OCI-M1 (cell line): ENCODE measurements at regions not wholly inside any gene's neighbourhood (a gene's known extent, or its start where the extent isn't known, plus 50 kb on each side); places are given as distances from the start of the nearest gene placed in this dataset.
"Not testable (repeated sequence)": the region's sequence is repeated elsewhere in the genome, so short reads cannot be mapped to it uniquely, and the experiment has no call there.

Experiments
- DNase-seq: peaks from one replicate; lab custom pipeline; 2025; lab: John Stamatoyannopoulos, UW

DNA sequence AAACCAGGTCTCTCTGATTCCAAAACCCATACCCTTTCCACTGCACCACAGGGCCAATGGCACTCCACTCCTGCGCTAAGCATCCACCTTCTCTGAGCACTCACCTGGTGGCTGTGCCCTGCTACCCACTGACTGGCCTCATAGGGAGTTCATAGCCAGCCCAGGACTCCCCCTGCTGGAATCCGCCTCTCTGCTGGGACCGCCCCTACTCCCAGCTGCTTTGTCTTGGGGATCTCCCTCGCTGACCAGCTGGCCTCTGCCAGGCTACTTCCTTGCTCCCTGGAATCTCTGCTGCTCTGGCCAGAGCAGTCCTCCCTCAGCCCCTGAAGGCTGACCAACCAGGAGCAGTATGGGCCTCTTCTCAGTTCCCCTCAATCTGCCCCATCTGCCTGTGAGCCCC is 129.7 kb downstream of the FAXC start:
- DNase-seq: no peak

DNA sequence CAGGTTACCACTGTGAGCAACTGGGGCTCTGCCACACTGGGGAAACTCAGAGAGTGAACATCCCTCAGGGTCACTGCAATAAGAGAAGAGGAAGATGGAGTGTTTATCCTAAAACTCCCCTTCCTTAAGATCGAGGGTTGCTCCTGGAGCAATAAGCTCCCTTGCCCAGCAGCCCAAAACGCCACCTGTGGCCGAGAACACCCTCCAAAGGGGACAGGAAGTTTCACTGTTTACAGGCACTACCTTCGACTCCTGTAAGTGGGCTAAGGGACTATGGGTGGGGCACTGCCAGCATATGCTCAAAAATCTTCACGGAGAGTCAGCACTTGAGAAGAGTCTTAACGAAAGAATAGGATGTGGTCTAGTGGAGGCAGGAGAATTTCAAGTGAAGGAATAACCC is 132.5 kb downstream of the FAXC start:
- DNase-seq: no peak

DNA sequence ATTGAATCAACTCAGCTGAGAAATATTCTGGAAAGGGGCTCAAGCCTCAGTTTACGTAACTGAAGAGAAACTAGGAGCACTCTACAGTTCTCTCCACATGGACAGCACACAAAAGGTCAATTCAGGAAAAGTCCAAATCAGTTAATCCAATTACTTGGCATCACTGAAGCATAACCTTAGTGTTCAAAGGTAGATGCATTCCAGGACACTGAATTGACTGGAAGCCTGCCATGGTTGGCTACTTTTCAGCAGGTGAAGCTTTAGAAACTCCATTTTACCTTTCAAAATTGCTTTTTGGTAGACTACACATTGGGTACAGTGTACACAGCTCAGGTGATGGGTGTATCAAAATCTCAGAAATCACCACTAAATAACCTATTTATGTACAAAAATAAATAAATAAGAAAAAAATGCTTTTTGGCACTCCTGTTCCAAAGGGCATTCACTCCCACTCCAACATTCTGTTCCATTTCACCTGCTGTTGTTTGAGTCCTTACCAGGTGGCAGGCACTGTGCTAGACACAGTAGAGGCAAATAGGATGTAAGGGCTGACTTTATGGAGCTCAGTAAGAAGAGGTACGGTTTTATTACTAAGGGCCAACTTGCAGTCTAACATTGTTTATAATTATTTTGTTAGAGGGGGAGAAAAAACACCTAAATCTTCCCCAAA is 153.4 kb downstream of the FAXC start:
- DNase-seq: no peak

DNA sequence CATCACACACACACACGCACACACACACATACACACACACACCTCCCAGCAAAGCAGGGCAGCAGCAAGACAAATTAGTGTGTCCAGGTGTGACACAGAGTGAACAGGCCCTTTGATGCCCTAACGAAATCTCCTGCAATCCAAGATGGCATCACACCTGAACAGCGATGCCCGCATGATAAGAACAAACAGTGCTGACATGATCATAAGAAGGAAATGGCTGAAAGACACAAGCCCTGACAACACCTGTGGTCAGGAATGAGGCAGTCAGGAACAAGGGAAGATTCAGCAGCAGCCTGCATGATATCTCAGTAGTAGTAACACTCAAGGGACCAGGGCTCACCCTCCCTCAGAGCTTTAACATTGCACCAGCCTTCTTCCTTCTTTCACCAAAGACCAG is 156.9 kb downstream of the FAXC start:
- no peak for DNase-seq

DNA sequence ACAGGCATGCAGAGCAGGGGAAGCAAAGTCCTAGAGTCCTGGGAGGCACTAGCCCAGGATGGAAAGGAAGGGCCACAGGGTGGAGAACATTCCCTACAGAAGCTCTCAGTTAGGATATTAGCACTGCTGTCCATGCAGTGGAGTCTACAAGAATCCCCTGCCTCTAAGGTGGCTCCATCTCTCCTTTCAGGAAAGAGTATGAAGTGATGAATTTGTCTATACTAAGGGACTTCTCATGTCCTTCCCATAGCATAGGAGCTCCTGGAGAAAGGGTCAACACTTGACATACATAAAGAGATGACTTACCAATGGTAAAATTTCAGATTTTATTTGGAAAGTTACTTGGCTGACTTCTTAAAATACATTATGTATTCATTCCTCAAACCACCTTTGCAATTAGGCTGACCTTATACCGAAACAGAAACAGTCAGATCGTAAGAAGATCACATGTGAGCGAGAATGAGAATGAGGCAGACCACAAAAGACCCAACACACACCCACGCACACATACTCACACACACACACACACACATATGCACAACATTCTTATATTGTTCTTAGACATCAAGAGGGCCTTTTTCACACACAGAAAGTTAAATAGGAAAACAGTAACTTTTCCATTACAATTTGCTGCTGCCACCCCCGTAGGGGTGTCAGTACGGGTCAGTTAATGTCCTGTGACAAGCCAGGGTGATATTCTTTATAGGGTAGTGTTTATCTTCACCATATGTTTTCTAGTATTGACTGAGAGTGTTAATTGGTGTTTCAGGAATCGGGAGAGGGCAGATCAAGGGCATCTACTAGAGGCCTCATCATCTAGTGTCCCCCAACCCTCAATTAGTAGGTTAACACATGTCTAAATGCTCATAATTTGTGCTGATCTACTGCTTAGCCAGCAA is 159.4 kb downstream of the FAXC start:
- DNase-seq: peak; percentile 43

DNA sequence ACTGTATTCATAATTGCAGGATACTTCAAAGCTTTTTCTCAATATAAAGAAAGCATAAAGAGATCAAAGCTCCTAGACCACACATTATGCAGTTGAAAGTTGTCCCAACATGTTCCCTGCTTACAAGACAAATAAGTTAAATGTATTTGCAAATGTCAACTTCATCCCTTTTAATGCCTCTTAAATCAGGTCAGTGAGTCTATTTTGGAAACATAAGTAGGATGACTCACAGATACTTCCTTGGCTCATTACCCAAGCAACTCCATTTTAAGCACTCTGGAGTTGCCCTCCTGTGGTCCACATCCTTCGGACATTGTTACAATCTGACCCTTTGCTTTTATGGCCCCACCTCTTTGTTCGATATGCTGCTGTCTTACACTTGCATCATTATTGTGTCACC is 162.0 kb downstream of the FAXC start:
- no peak for DNase-seq

DNA sequence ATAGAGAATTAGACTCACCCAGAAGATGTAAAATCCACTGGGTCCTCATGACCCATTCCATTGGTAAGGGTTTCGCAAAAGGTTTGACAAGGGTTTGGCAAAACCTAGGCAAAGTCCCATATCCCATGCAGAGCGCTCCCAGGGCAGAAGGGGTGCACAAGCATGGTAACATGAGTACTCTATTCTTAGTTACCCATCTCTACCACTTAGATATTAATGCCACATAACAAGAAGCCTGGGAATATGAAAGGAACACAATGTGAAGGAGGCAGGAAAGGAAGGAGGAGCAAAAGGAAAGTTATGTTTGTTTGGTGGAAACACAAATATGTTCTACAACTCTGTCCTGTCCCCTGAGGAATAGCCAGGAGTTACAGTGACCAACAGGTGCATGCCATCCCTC is 163.1 kb downstream of the FAXC start:
- no peak for DNase-seq

DNA sequence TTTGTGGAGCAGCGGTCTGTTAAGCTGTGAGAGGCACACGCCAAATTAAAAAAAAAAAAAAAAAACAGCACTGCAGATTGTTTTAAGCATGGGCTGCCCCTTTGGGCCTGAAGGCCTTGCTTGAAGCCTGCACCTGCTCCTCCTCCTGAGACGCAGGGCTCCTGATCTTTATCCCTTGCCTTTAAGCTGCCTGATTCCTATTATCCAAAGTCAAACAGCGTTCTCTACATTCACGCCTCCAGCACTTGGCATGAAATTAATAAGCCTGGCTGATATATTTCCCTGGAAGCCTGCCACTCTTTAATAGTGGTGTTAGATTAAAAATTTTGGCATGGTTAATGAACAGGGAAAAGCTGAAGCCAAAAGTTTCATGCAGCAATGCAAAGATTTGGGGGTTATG is 163.9 kb downstream of the FAXC start:
- no peak for DNase-seq

DNA sequence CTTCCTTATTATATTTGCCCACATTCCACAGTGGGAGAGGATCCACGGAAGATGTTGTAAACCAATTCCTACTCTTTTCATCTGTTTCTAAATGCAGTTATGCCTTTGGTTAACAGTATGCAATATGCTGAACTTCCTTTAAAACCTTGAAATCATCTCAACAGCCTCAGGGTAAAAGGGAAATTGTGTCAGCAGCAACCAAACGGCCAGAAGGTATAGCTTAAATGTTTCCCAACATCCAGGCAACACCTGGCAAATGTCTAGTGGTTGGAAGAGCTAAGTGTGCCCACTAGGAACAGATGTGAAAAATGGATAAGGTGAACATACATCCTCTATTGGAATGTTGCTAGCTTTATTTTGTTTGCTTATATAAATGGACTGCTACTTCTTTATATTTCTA is 164.8 kb downstream of the FAXC start:
- no peak for DNase-seq

DNA sequence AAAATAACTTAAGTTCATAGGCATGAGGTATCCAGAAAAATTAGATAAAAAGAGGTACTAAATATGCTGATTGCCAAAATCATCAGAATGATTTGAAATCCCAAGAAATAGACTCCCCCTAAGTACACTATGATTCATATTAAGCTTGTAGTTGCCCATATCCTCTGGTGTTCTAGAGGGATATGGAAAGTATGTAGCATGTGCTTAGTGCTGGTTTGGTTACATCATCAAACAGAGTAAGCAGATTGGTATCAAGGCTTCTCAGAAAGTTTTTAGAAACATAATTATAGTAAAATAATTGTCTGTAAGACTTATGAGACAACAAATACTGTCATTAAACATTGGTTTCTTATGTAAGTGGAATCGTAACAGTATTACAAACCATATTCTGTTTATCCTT is 166.4 kb downstream of the FAXC start:
- DNase-seq: no peak

DNA sequence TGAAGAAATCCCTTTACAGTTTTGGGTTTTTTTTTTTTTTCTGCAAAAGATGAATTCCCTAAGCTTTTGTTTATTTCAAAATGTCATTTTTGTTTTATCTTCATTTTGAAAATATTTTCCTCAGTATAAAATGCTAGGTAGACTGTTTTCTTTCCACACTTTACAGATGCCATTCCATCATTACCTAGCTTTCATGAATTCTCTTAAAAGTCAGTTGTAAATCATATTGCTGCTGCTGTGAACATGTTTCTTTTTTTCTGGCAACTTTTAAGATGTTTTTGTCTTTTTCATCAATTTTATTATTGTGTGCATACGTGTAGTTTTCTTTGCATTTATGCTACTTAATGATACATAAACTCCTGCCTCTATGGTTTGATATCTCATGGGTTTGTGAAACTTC is 168.3 kb downstream of the FAXC start:
- DNase-seq: no peak

DNA sequence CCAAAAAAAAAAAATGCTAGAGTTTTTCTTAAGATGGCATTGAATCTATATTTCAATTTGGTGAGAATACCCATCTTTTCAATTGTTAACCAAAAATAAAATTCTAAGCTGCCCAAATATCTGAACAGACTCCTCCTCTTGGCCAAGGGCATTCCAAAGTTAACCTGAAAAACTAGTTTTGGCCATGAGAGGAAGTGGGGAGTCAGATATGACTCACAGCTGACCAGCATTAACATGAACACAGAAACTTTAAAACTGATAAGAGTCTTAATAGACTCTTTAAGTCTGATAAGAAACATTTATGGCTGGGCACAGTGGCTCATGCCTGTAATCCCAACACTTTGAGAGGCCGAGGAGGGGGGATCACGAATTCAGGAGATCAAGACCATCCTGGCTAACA is 171.3 kb downstream of the FAXC start:
- no peak for DNase-seq

DNA sequence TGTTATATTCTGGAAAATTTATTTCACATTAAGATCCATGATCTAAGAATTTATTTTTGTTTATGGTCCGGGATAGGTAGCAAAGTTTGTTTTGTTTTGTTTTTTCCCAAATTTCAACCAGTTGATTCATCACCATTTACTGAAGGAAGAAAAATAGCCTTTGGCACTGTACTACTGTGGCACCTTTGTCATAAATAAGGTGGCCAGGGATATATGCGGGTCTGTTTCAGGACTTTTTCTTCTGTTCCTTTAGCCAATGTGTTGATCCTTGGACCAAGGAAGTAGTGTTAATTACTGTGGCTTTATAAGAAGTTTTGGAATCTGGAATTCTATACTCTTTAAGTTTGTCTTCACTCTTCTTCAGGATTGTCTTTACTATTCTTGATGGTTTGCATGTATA is 171.7 kb downstream of the FAXC start:
- DNase-seq: no peak

DNA sequence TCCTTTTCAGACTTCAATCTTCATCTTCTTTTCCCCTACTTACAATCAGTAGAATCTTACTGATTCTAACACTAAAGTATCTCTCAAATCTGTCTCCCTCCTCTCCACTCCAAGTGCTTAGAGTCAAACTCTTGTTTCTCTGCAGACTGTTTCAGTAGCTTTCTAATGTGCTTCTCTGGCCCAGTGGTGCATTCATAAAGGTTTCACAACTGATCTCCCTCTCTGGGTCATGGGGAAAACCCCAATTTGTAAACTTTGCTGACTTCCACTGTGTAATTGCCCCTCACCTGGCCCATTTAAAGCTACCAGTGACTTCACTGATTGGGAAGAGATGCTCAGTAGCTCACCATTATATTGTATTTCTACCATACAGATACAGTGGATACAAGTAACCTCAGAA is 183.6 kb downstream of the FAXC start:
- DNase-seq: no peak

DNA sequence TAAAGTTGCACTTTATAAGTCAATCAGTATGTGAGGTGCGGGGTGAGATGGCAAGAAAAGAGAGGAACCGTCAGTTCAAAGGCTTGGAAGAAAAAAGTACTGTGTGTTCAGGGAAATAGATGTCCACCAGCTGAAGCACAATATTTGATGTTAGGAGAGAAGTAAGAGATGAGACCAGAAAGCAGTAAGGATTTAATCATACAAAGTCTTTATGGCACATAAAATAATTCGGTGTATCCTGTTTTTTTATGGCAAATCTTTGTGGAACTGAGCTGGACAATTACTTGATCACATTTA is 197.2 kb downstream of the FAXC start:
- DNase-seq: no peak

DNA sequence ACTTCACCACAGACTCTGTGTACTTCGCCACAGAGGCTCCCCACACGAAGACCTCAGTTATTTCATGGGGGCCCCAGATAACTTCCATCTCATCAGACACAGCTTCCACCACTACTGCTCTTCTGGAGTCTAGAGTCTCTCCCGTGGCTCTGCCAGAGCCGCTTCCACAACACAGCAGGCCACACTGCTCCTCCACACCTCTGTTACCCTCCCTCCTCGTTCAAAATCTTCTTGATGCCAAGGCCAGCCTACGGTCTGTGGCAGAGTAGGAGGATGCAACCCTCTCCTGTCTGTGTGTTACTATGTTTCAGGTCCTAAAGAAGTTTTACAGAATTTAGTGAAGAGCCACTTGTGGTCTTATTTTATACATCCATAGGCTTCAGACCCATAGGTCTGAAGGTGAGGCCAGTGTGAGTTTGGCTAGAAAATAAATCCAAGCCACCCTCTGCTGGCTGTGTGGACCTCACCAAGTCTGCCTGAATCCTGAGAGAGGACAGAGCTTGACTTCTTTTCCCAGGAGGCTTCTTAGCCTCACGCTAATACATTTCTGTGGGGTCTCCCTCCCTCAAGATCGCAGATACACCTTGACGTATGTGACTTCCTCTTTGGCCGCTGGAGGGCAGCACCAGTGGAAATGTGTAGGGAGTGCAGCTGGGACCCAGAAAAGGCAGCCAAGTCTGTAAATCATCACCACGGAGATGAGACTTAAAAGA is 197.7 kb downstream of the FAXC start:
- peak; percentile 69 for DNase-seq

DNA sequence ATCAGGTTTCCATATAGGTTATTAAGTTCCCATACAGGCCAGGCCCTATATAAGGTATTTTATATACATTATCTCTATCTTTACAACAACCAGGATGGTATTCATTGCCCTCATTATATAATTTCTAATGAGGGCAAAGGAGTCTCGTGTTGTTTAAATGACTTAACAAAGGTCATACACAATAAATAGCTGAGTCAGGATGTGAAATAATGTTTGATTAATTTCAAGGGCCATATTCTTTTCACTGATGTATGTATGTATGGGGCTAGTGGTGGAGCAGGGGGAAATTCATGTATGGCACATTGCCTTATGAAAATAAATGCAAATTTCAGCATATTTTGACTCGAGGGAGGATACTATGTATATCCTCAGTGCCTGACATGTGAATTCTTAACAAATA is 200.7 kb downstream of the FAXC start:
- DNase-seq: no peak

DNA sequence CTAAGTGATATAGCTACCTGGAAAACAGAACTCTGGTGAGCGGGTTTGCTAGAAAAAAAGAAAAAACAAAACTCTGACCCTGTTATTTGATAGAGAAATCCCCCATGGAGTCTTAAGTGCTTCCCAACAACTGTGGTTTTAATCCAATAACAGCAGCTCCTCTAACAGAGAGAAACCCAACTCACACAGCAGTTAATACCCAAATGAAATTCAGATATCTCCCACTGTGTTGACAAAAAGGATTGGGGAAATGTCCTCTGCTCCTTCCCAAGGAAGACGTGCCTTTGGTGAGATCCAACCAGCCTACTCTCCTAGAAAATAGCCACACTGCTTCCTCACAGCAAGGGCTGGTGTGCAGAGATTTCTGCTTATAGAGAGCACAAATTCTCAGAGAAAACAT is 200.4 kb upstream of the FBXL4 start:
- no peak for DNase-seq

DNA sequence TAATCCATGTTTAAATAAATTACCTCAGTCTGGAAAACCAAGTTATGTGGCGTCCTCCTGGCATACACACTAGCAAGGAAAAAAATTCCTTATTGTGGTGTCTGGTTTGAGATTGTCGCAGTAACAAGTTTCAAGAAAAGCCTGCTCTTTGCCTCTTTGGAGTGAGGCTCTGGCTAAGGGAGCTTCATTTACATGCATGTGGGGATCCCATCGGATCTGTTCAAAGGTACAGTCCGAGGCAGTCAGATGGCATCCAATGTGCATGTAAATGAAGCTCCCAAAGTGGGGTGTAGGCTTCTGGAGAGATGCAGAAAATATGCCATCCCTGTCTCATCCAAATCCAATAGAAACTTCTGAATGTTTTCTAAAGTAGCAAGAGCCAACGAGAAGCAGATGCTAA is 199.5 kb upstream of the FBXL4 start:
- no peak for DNase-seq

DNA sequence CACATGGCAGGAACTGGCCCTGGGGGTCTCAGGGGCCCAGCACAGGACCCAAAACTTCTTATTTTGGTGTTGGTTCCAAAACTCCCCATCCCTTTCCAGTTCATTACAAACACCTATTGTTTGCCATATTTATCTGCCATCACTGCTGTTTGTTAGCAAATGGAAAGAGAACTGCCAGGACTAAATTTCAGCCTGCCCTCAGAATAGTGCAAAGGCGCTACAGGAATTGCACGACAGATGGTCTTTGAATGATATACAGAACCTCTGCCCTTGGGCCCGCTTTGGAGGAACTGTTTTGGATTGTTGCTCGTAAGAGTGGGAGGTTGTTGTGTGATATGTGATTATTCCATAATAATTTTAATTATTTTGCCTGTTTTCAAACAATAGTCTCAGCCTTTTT is 199.0 kb upstream of the FBXL4 start:
- DNase-seq: no peak

DNA sequence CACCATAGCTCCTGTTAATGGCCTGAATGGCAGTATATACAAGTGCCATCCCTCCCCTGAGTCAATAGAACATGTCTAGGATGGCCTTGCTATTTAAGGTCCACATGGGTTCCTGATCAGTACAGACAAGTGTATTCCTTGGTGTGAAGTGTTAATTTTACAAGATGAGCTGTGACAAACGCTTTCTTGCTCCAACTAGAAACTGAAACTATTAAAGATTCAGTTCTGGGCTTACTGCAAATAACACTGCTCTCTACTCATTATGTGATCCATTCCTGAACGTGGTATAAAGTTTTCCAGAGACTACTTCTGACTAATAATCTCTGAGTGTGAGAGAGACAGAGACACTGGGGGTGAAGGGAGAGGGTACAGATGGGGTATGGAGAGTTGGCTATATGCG is 198.0 kb upstream of the FBXL4 start:
- DNase-seq: no peak

DNA sequence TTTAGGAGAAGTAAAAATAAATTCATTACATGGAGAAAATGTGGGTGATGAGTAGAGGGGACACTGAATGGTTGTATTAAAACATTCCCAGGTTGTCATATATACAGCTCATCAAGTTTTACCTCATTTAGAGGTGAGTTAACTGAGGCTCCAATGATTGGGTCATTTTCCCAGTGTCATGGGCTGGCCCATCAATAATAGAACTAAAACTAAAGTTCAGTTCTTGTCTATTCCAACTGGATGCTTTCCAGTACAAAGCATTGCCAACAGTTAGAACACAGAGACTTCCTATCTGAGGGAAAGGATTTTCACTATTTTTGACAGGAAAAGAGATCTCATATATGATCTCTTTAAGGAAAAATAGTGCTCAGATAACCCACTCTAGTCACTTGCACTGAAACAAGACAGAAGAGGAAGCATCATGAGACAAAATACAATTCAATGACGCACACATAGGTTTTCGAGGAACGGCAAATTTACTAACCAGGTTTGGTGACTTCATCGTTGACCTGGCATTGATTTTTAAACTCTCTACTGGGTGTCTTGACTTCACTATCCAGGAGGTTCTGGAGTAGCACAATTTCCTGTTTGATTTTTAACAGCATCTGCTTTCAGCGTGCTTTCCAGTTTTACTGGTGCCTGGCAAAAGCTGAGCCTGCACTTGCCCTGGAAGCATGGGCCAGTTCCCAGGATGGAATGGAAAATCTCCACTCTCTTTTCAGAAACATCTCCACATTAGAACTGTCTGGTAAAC is 195.5 kb upstream of the FBXL4 start:
- no peak for DNase-seq

DNA sequence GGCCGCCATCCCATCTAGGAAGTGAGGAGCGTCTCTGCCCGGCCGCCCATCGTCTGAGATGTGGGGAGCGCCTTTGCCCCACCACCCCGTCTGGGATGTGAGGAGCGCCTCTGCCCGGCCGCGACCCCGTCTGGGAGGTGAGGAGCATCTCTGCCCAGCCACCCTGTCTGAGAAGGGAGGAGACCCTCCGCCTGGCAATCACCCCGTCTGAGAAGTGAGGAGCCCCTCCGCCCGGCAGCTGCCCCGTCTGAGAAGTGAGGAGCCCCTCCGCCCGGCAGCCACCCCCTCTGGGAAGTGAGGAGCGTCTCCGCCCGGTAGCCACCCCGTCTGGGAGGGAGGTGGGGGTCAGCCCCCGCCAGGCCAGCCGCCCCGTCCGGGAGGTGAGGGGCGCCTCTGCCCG is 194.2 kb upstream of the FBXL4 start:
- not testable (repeated sequence) for DNase-seq
